NCI-H345 treated with DMSO at 0.1 percent for 48 hours (cell line): ENCODE measurements at regions not wholly inside any gene's neighbourhood (a gene's known extent, or its start where the extent isn't known, plus 50 kb on each side); places are given as distances from the start of the nearest gene placed in this dataset.
"Not testable (repeated sequence)": the region's sequence is repeated elsewhere in the genome, so short reads cannot be mapped to it uniquely, and the experiment has no call there.

Experiments used
- DNase-seq: peaks from one replicate; lab custom pipeline; 2025; ENCODE audit not compliant: unreplicated experiment; lab: John Stamatoyannopoulos, UW

GRCh38 chr2:138365581-138365980, 136.0 kb upstream of the SPOPL start:
- no peak for DNase-seq

GRCh38 chr2:138369856-138370255, 131.7 kb upstream of the SPOPL start:
- DNase-seq = no peak

GRCh38 chr2:138373993-138374408, 127.6 kb upstream of the SPOPL start:
- peak; percentile 49 for DNase-seq

GRCh38 chr2:138381373-138381772, 120.2 kb upstream of the SPOPL start:
- no peak for DNase-seq

GRCh38 chr2:138382672-138383071, 118.9 kb upstream of the SPOPL start:
- no peak for DNase-seq

GRCh38 chr2:138386191-138386590, 115.4 kb upstream of the SPOPL start:
- DNase-seq = not testable (repeated sequence)

- no peak for DNase-seq
Observed at GRCh38 chr2:138389063-138389462, 112.5 kb upstream of the SPOPL start.

GRCh38 chr2:138390316-138390945, 111.1 kb upstream of the SPOPL start:
- no peak for DNase-seq

GRCh38 chr2:138391946-138392345, 109.6 kb upstream of the SPOPL start:
- no peak for DNase-seq

- DNase-seq = no peak
Observed at GRCh38 chr2:138395565-138396306, 105.8 kb upstream of the SPOPL start.

GRCh38 chr2:138396843-138397242, 104.7 kb upstream of the SPOPL start:
- no peak for DNase-seq

GRCh38 chr2:138403431-138403927, 98.1 kb upstream of the SPOPL start:
- no peak for DNase-seq

GRCh38 chr2:138414014-138414413, 87.6 kb upstream of the SPOPL start:
- DNase-seq = no peak

GRCh38 chr2:138415985-138416384, 85.6 kb upstream of the SPOPL start:
- DNase-seq = no peak

- DNase-seq = no peak
Observed at GRCh38 chr2:138418453-138418852, 83.1 kb upstream of the SPOPL start.

GRCh38 chr2:138421315-138421970, 80.1 kb upstream of the SPOPL start:
- no peak for DNase-seq

- DNase-seq = no peak
Observed at GRCh38 chr2:138421971-138422335, 79.6 kb upstream of the SPOPL start.

- no peak for DNase-seq
Observed at GRCh38 chr2:138423198-138423597, 78.4 kb upstream of the SPOPL start.

GRCh38 chr2:138423745-138424144, 77.8 kb upstream of the SPOPL start:
- DNase-seq = no peak

- no peak for DNase-seq
Observed at GRCh38 chr2:138424436-138425140, 77.0 kb upstream of the SPOPL start.

- DNase-seq = not testable (repeated sequence)
Observed at GRCh38 chr2:138426116-138426515, 75.5 kb upstream of the SPOPL start.
